SU-DHL-6 (cell line): ENCODE measurements at regions not wholly inside any gene's neighbourhood (a gene's known extent, or its start where the extent isn't known, plus 50 kb on each side); places are given as distances from the start of the nearest gene placed in this dataset.

ENCODE experiments used
- H2AFZ ChIP-seq: fragments of 200-600 bp; sonication (generic); 2 replicates; pipeline ENCODE4 v1.6.1; 2014; ENCODE audit warnings: low read depth, mild to moderate bottlenecking, moderate library complexity, mixed read lengths, antibody characterized with exemption, low read length; ENCODE audit not compliant: severe bottlenecking
- H3F3A ChIP-seq: fragments of 200-600 bp; shearing (Covaris generic); 2 replicates; pipeline ENCODE4 v1.6.0; 2016; ENCODE audit warnings: antibody characterized with exemption, mild to moderate bottlenecking; ENCODE audit not compliant: insufficient read depth
- H3K27ac ChIP-seq: fragments of 200-600 bp; sonication (generic); 2 replicates; pipeline ENCODE4 v1.5.1; 2016; ENCODE audit warnings: low read depth, mild to moderate bottlenecking, low read length, moderate library complexity, mixed read lengths
- H3K27me3 ChIP-seq: fragments of 200-600 bp; sonication (generic), shearing (Covaris generic); 2 replicates; pipeline ENCODE4 v1.6.0; 2014; ENCODE audit warnings: mild to moderate bottlenecking, low read length
- H3K36me3 ChIP-seq: fragments of 200-600 bp; sonication (generic); 2 replicates; pipeline ENCODE4 v1.6.1; 2014; ENCODE audit warnings: mild to moderate bottlenecking, low read length, mixed read lengths
- H3K4me2 ChIP-seq: fragments of 300-600, 200-600 bp; shearing (Covaris generic), sonication (generic); 2 replicates; pipeline ENCODE4 v1.6.0; 2014; ENCODE audit warnings: low read length, low read depth, mild to moderate bottlenecking; ENCODE audit not compliant: poor library complexity, severe bottlenecking
- H3K4me3 ChIP-seq: fragments of 200-600 bp; sonication (generic); 2 replicates; pipeline ENCODE4 v1.5.1; 2014; ENCODE audit warnings: antibody characterized with exemption, low read length, mild to moderate bottlenecking, mixed read lengths; ENCODE audit not compliant: insufficient read depth, poor library complexity, severe bottlenecking
- H3K79me2 ChIP-seq: fragments of 200-600 bp; sonication (generic); 2 replicates; pipeline ENCODE4 v1.6.1; 2014; ENCODE audit warnings: mild to moderate bottlenecking, low read length, moderate library complexity; ENCODE audit not compliant: insufficient read depth
- H3K9ac ChIP-seq: fragments of 200-600 bp; sonication (generic); 2 replicates; pipeline ENCODE4 v1.7.0; 2014; ENCODE audit warnings: mild to moderate bottlenecking, low read length
- H3K9me2 ChIP-seq: fragments of 200-600 bp; sonication (generic); replicated peaks from 2 replicates; pipeline ENCODE4 v1.6.1; 2014; ENCODE audit warnings: low read length; ENCODE audit not compliant: insufficient read depth
- H3K9me3 ChIP-seq: fragments of 200-600 bp; sonication (generic); 2 replicates; pipeline ENCODE4 v1.6.1; 2014; ENCODE audit warnings: low read length, mixed read lengths; ENCODE audit not compliant: insufficient read depth
- H4K20me1 ChIP-seq: fragments of 200-600 bp; sonication (generic); 2 replicates; pipeline ENCODE4 v1.6.1; 2014; ENCODE audit warnings: low read depth, mild to moderate bottlenecking, antibody characterized with exemption, low read length, moderate library complexity, mixed read lengths
- CTCF ChIP-seq: fragments of 200-600 bp; sonication (generic); IDR thresholded peaks from one replicate; pipeline ENCODE4 v1.5.1; 2017; ENCODE audit warnings: antibody characterized with exemption, mild to moderate bottlenecking, low read length, moderate library complexity; ENCODE audit not compliant: insufficient read depth, poor library complexity, severe bottlenecking
- EZH2phosphoT487 ChIP-seq: fragments of 200-600 bp; sonication (generic), shearing (Covaris generic); conservative IDR thresholded peaks from 2 replicates; pipeline ENCODE4 v1.6.1; 2018; ENCODE audit warnings: mild to moderate bottlenecking, antibody characterized with exemption, low read length, moderate library complexity, mixed read lengths

DNA sequence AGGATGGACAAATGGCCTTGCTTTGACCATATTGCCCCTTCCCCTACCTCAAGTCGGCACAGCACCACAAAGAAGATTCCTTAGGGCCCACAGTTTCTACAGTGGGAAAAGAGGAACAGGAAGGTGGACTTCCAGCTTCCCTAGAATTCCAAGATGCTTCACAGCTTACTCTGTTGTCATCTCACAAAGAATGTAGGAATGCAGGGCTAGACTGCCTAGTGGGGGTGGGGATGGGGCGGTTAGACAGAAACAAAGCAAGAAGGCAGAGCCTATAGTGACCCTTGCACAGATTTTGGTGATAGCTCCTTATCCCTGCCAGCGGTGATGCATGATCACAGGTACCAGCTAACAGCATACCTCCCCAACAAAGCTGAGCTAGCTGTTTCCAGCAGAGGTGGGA, 607.6 kb upstream of the MAN1A1 start:
- Histone ChIP-seq H3K9me3 (no peaks in the 10 kb centered on the region), H3K27me3 (no peaks in the 10 kb centered on the region)
- TF ChIP-seq CTCF = no peak
- TF ChIP-seq EZH2phosphoT487 = no peak

DNA sequence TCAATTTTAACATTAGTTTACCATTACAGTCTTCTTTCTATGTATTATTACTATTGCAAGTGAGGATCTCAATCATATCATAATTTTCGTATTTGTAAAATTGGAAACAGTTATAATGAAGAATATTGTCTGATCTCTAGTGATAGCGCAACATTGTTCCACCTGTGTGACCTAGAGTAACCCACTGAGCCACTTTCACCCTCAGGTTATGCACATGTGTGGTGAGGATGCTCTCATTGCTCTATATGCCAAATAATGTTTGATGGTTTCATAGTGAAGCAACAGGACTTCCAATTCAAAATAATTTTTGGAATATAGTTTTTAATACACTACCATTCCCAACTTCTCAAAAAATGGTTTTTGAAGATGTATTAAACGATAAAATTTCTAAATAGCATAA, 603.1 kb upstream of the MAN1A1 start:
- Histone ChIP-seq H3K4me3 (no peak overlapping the region), H3K36me3 (no peaks in the 10 kb centered on the region), H4K20me1 (no peaks in the 10 kb centered on the region), H3K27ac (no peak overlapping the region), H3K9me2 (no peaks in the 10 kb centered on the region), H3K4me2 (no peak overlapping the region), H3K9ac (no peak overlapping the region), H3K27me3 (no peaks in the 10 kb centered on the region), H3K9me3 (no peaks in the 10 kb centered on the region), H3K79me2 (no peaks in the 10 kb centered on the region), H3F3A (no peaks in the 10 kb centered on the region), H2AFZ (no peak overlapping the region)
- TF ChIP-seq EZH2phosphoT487 = no peak
- TF ChIP-seq CTCF = no peak

More for the DNA sequence above, 607.6 kb upstream of the MAN1A1 start:
- Histone ChIP-seq H3K4me3 (no peak overlapping the region), H4K20me1 (no peaks in the 10 kb centered on the region), H3K79me2 (no peaks in the 10 kb centered on the region), H3K36me3 (no peaks in the 10 kb centered on the region), H3K9ac (no peak overlapping the region), H3K4me2 (no peak overlapping the region), H2AFZ (no peak overlapping the region), H3K9me2 (no peaks in the 10 kb centered on the region), H3F3A (no peaks in the 10 kb centered on the region), H3K27ac (no peak overlapping the region)

- no peaks in the 10 kb centered on the region for H3F3A ChIP-seq
- no peak overlapping the region for H3K9ac ChIP-seq
- no peak overlapping the region for H3K4me2 ChIP-seq
- no peaks in the 10 kb centered on the region for H3K36me3 ChIP-seq
- no peaks in the 10 kb centered on the region for H4K20me1 ChIP-seq
- no peak overlapping the region for H3K4me3 ChIP-seq
- no peak overlapping the region for H3K27ac ChIP-seq
- no peaks in the 10 kb centered on the region for H3K9me3 ChIP-seq
- H3K79me2 ChIP-seq = no peaks in the 10 kb centered on the region
- H3K9me2 ChIP-seq = no peaks in the 10 kb centered on the region
- TF ChIP-seq CTCF = no peak
- no peak for TF ChIP-seq EZH2phosphoT487
- no peak overlapping the region for H2AFZ ChIP-seq
- H3K27me3 ChIP-seq = no peaks in the 10 kb centered on the region
Observed at GRCh38 chr6:119950681-119951080, 601.1 kb upstream of the MAN1A1 start.
